Activated CD4-positive, alpha-beta T cell treated with anti-CD3 and anti-CD28 coated beads, Interleukin-2, amount 50 U/mL, for 48 hours (primary cell): ENCODE measurements at regions not wholly inside any gene's neighbourhood (a gene's known extent, or its start where the extent isn't known, plus 50 kb on each side); places are given as distances from the start of the nearest gene placed in this dataset.

Experiments
- DNase-seq, 2 experiments: peaks; one replicate each; pipeline ENCODE4 v3.0.0-alpha.2; 2020

- no peak for DNase-seq
Observed at GRCh38 chr13:21319869-21320641, 139.0 kb downstream of the ZDHHC20 start.

GRCh38 chr13:21320642-21321034, 138.5 kb downstream of the ZDHHC20 start:
- DNase-seq, result no peak

- no peak for DNase-seq
Observed at GRCh38 chr13:21321269-21321668, 137.8 kb downstream of the ZDHHC20 start.

GRCh38 chr13:21322327-21322965, 136.7 kb downstream of the ZDHHC20 start:
- DNase-seq, result no peak
